B cell (primary cell): ENCODE measurements at regions not wholly inside any gene's neighbourhood (a gene's known extent, or its start where the extent isn't known, plus 50 kb on each side); places are given as distances from the start of the nearest gene placed in this dataset.

ENCODE experiments used
- ATAC-seq: fragments of 200-7000 bp; cut with Tn5 transposase; one replicate; pipeline ENCODE4 v1.10.0; 2021; ENCODE audit warnings: low read depth, mild to moderate bottlenecking, moderate number of reproducible peaks, moderate library complexity
- CTCF ChIA-PET: fragments of 350-600 bp; sonication (Branson Sonifier 250); formaldehyde crosslinking; loops from one replicate; lab custom pipeline; 2021; ENCODE audit warnings: antibody characterized with exemption, inconsistent platforms; lab: Charles Lee
- POLR2A ChIA-PET: fragments of 350-600 bp; sonication (Branson Sonifier 250); formaldehyde crosslinking; loops from one replicate; lab custom pipeline; 2021; ENCODE audit warnings: antibody characterized with exemption; lab: Charles Lee
- DNase-seq: peaks from one replicate; pipeline ENCODE4 v3.0.0; 2013
- H2AFZ ChIP-seq: 2 replicates; pipeline ENCODE4 v1.6.1; 2012; ENCODE audit warnings: mild to moderate bottlenecking, low read depth, low read length; ENCODE audit not compliant: insufficient read depth, poor library complexity, severe bottlenecking
- H3K27ac ChIP-seq, 2 donors: 1 replicate in 1 of 2; 2 replicates in 1 of 2; pipeline ENCODE4 v1.5.1; 2012 to 2013; ENCODE audit warnings: low read length in 2 of 2, mild to moderate bottlenecking in 2 of 2, moderate library complexity in 1 of 2
- H3K27me3 ChIP-seq, 4 experiments: fragments of 200-600 bp in 1 of 4; sonication (generic) in 1 of 4; replicated peaks in 1 of 4; 1 replicate in 2 of 4; 2 replicates in 2 of 4; pipeline versions ENCODE4 v1.6.1 to v1.7.0; 2013 to 2016; ENCODE audit warnings: low read length in 3 of 4, mild to moderate bottlenecking in 2 of 4, mixed read lengths in 1 of 4, moderate library complexity in 1 of 4; ENCODE audit not compliant: insufficient read depth in 4 of 4, control insufficient read depth in 3 of 4; ENCODE audit errors: control extremely low read depth in 1 of 4
- H3K36me3 ChIP-seq, 2 experiments: replicated peaks in 1 of 2; 1 replicate in 1 of 2; 2 replicates in 1 of 2; pipeline versions ENCODE4 v1.6.1 to v1.7.1; 2013; ENCODE audit warnings: low read length in 1 of 2; ENCODE audit not compliant: insufficient read depth in 2 of 2, control insufficient read depth in 1 of 2; ENCODE audit errors: control extremely low read depth in 1 of 2, extremely low read depth in 1 of 2
- H3K4me1 ChIP-seq, 2 donors: fragments of 200-600 bp in 1 of 2; sonication (generic) in 1 of 2; 1 replicate in 1 of 2; 2 replicates in 1 of 2; pipeline versions ENCODE4 v1.5.1 to v1.6.1; 2013 to 2017; ENCODE audit warnings: low read length in 2 of 2; ENCODE audit not compliant: control insufficient read depth in 2 of 2, insufficient read depth in 2 of 2
- H3K4me2 ChIP-seq: replicated peaks from 2 replicates; pipeline ENCODE3; 2012; ENCODE audit warnings: mild to moderate bottlenecking, low read depth, low read length; ENCODE audit not compliant: poor library complexity, severe bottlenecking
- H3K4me3 ChIP-seq, 5 experiments: fragments of 200-600 bp in 1 of 5; sonication (generic) in 1 of 5; 1 replicate in 3 of 5; 2 replicates in 2 of 5; pipeline versions ENCODE4 v1.5.1 to v1.7.0; 2011 to 2016; ENCODE audit warnings: low read length in 4 of 5, mild to moderate bottlenecking in 4 of 5, low read depth in 2 of 5, control low read depth in 1 of 5, moderate library complexity in 1 of 5; ENCODE audit not compliant: insufficient read depth in 1 of 5; ENCODE audit errors: control extremely low read depth in 1 of 5, extremely low read depth in 1 of 5
- H3K79me2 ChIP-seq: fragments of 200-600 bp; sonication (generic); one replicate; pipeline ENCODE4 v1.6.0; 2016; ENCODE audit warnings: low read length; ENCODE audit not compliant: control insufficient read depth, insufficient read depth
- H3K9ac ChIP-seq: fragments of 200-600 bp; sonication (generic); 2 replicates; pipeline ENCODE4 v1.6.1; 2017; ENCODE audit warnings: mild to moderate bottlenecking, low read length, moderate library complexity
- H3K9me3 ChIP-seq, 3 donors: one replicate each; pipeline versions ENCODE4 v1.6.1 to v1.7.1; 2013; ENCODE audit warnings: low read length in 2 of 3; ENCODE audit not compliant: control insufficient read depth in 2 of 3, insufficient read depth in 1 of 3; ENCODE audit errors: control extremely low read depth in 1 of 3
- H4K20me1 ChIP-seq: 2 replicates; pipeline ENCODE4 v1.6.0; 2012; ENCODE audit warnings: mild to moderate bottlenecking, low read length; ENCODE audit not compliant: insufficient read depth, control insufficient read depth, poor library complexity, severe bottlenecking
- H3K27ac Mint-ChIP-seq: one replicate; pipeline ENCODE4 v1.8.0; 2021; ENCODE audit warnings: mixed read lengths
- H3K27me3 Mint-ChIP-seq: one replicate; pipeline ENCODE4 v1.8.0; 2021; ENCODE audit warnings: mixed read lengths
- H3K4me1 Mint-ChIP-seq: one replicate; pipeline ENCODE4 v1.8.0; 2021; ENCODE audit warnings: mixed read lengths
- H3K4me3 Mint-ChIP-seq: one replicate; pipeline ENCODE4 v1.8.0; 2021; ENCODE audit warnings: mixed read lengths
- H3K9me3 Mint-ChIP-seq: one replicate; pipeline ENCODE4 v1.8.0; 2022; ENCODE audit warnings: mixed read lengths; ENCODE audit not compliant: insufficient read depth
- EZH2 ChIP-seq: IDR thresholded peaks from 2 replicates; pipeline ENCODE4 v1.6.1; 2012; ENCODE audit warnings: borderline replicate concordance, low read depth, mild to moderate bottlenecking, moderate library complexity, low read length; ENCODE audit not compliant: insufficient read depth, poor library complexity, severe bottlenecking
- WGBS: methylation state at CpG from one replicate; pipeline ENCODE4 v1.1.5; 2013; ENCODE audit warnings: missing lambda C conversion rate; ENCODE audit not compliant: insufficient coverage; 5-methylcytosine and 5-hydroxymethylcytosine counted together
- intact Hi-C: fragments of 100-400 bp; cut with micrococcal nuclease; formaldehyde crosslinking; loops from one replicate; pipeline ENCODE4 v1.10.0; 2022
- TF ChIP-seq, protein P1 (sequence below): fragments of 200-600 bp; IDR thresholded peaks from one replicate; pipeline ENCODE4 v1.8.0; 2022; ENCODE audit warnings: antibody characterized with exemption, mild to moderate bottlenecking

DNA sequence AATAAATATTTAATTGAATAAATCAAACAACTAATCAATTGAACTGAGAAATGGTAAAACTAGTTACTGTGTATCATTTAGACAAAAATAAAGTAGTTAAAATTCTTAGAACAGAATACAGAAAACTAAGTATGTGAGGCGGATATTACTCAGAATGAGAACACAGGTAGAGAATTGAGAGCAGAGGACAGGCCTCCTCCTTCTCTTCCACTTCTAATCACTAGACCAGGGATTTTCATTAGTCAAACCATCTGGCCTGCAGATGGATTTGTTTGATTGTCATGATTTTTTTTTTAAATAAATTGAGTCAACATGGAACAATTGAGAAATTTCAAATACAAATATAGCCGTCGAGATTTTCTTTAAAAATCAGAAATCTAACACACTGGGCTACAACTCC is 198.6 kb upstream of the HMHB1 start:
- Histone ChIP-seq H3K9ac (no peak overlapping the region), H3K4me1 (no peaks in the 10 kb centered on the region), H3K4me3 (no peak overlapping the region), H3K36me3 (no peaks in the 10 kb centered on the region), H3K27me3 (no peaks in the 10 kb centered on the region), H3K79me2 (no peaks in the 10 kb centered on the region), H3K4me2 (no peak overlapping the region), H2AFZ (no peak overlapping the region), H3K9me3 (no peaks in the 10 kb centered on the region), H4K20me1 (no peaks in the 10 kb centered on the region), H3K27ac (no peak overlapping the region)
- POLR2A ChIA-PET: no interaction called here
- no peak overlapping the region for H3K4me3 Mint-ChIP-seq
- intact Hi-C loops: no loop called here
- H3K27ac Mint-ChIP-seq: no peak overlapping the region
- no peaks in the 10 kb centered on the region for H3K27me3 Mint-ChIP-seq
- DNase-seq: no peak
- CTCF ChIA-PET: no interaction called here
- TF ChIP-seq, protein P1, sequence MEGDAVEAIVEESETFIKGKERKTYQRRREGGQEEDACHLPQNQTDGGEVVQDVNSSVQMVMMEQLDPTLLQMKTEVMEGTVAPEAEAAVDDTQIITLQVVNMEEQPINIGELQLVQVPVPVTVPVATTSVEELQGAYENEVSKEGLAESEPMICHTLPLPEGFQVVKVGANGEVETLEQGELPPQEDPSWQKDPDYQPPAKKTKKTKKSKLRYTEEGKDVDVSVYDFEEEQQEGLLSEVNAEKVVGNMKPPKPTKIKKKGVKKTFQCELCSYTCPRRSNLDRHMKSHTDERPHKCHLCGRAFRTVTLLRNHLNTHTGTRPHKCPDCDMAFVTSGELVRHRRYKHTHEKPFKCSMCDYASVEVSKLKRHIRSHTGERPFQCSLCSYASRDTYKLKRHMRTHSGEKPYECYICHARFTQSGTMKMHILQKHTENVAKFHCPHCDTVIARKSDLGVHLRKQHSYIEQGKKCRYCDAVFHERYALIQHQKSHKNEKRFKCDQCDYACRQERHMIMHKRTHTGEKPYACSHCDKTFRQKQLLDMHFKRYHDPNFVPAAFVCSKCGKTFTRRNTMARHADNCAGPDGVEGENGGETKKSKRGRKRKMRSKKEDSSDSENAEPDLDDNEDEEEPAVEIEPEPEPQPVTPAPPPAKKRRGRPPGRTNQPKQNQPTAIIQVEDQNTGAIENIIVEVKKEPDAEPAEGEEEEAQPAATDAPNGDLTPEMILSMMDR: no peak
- no peak for TF ChIP-seq EZH2
- WGBS: no CpG with 5 or more reads among the region's 3 CpGs
- H3K4me1 Mint-ChIP-seq: no peaks in the 10 kb centered on the region
- no peak for ATAC-seq
- peaks cover 4% of the 10 kb centered on the region for H3K9me3 Mint-ChIP-seq

DNA sequence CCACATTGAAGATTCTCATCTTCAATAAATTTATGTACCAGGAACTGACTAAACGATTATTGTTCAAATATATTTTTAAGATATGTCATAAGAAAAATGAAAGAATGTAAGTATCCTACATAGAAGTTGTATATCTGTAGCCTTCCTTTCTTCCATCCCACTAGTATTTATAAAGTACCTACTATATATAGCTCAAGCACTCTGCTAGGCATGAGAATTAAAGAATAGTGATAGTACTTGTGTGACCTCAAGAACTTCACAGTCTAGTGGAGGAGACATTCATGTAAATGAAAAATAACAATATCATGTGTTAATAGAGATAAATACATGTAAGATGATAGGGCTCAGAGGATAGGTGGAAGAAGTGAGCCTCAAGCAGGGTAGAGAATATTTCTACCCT is 201.0 kb upstream of the HMHB1 start:
- Mint-ChIP-seq H3K4me1 (peaks cover 4% of the 10 kb centered on the region), H3K9me3 (peaks cover 4% of the 10 kb centered on the region), H3K4me3 (no peak overlapping the region), H3K27ac (no peak overlapping the region), H3K27me3 (no peaks in the 10 kb centered on the region)
- ChIA-PET CTCF (no interaction called here), POLR2A (interaction anchor here (0.5 kb wide), 1 partner anchor 208 kb away, joined by 3 read pairs; no protein-coding TSS in a partner anchor)
- intact Hi-C loops: no loop called here
- Histone ChIP-seq H3K4me2 (no peak overlapping the region), H3K79me2 (no peaks in the 10 kb centered on the region), H3K36me3 (no peaks in the 10 kb centered on the region), H3K9ac (no peak overlapping the region), H3K27ac (no peak overlapping the region), H3K27me3 (no peaks in the 10 kb centered on the region), H2AFZ (no peak overlapping the region), H3K4me3 (no peak overlapping the region), H4K20me1 (no peaks in the 10 kb centered on the region), H3K4me1 (peaks cover 1 to 5% of the 10 kb centered on the region in 2 donors), H3K9me3 (no peaks in the 10 kb centered on the region)
- WGBS: no CpG with 5 or more reads among the region's 1 CpG
- DNase-seq (no peak), ATAC-seq (no peak)
- TF ChIP-seq, protein P1: no peak
- no peak for TF ChIP-seq EZH2
